GM12874 (cell line): ENCODE measurements at regions not wholly inside any gene's neighbourhood (a gene's known extent, or its start where the extent isn't known, plus 50 kb on each side); places are given as distances from the start of the nearest gene placed in this dataset.

Experiments
- CTCF ChIP-seq: IDR thresholded peaks from 2 replicates; pipeline ENCODE4 v1.5.1; 2011; ENCODE audit warnings: low read depth, mild to moderate bottlenecking, control low read depth, low read length, moderate library complexity; ENCODE audit not compliant: insufficient read depth

GRCh38 chr3:168272343-168272985 is 176.7 kb upstream of the GOLIM4 start:
- TF ChIP-seq CTCF = no peak

- TF ChIP-seq CTCF = no peak
Measured at GRCh38 chr3:168271932-168272331, 176.2 kb upstream of the GOLIM4 start.

- TF ChIP-seq CTCF = no peak
Measured at GRCh38 chr3:168269001-168269400, 173.3 kb upstream of the GOLIM4 start.

GRCh38 chr3:168267179-168267578 is 171.5 kb upstream of the GOLIM4 start:
- no peak for TF ChIP-seq CTCF

- no peak for TF ChIP-seq CTCF
Measured at GRCh38 chr3:168266335-168266734, 170.6 kb upstream of the GOLIM4 start.

- TF ChIP-seq CTCF = no peak
Measured at GRCh38 chr3:168262887-168263286, 167.2 kb upstream of the GOLIM4 start.

- TF ChIP-seq CTCF = no peak
Measured at GRCh38 chr3:168260859-168261258, 165.1 kb upstream of the GOLIM4 start.

GRCh38 chr3:168251371-168251770 is 155.6 kb upstream of the GOLIM4 start:
- TF ChIP-seq CTCF = no peak
